Ascending aorta (tissue), 2 donors: ENCODE measurements at regions not wholly inside any gene's neighbourhood (a gene's known extent, or its start where the extent isn't known, plus 50 kb on each side); places are given as distances from the start of the nearest gene placed in this dataset.

Experiments
- DNase-seq, 2 donors: peaks; one replicate each; pipeline ENCODE4 v3.0.0-alpha.2; 2019; ENCODE audit warnings: low spot score in 2 of 2
- H3K27ac ChIP-seq, 2 donors: fragments of 200-600 bp; sonication (generic); one replicate each; pipeline ENCODE4 v1.5.1; 2016 to 2017; ENCODE audit warnings: mild to moderate bottlenecking in 1 of 2
- H3K27me3 ChIP-seq: fragments of 200-600 bp; sonication (generic); one replicate; pipeline ENCODE4 v1.5.1; 2017
- H3K36me3 ChIP-seq, 2 donors: fragments of 200-600 bp; sonication (generic); one replicate each; pipeline ENCODE4 v1.5.1; 2016
- H3K4me1 ChIP-seq, 2 donors: fragments of 200-600 bp; sonication (generic); one replicate each; pipeline ENCODE4 v1.5.1; 2016 to 2017; ENCODE audit warnings: mild to moderate bottlenecking in 1 of 2
- H3K4me3 ChIP-seq, 2 donors: fragments of 200-600 bp; sonication (generic); one replicate each; pipeline ENCODE4 v1.5.1; 2016 to 2017; ENCODE audit warnings: mild to moderate bottlenecking in 1 of 2
- H3K9me3 ChIP-seq, 2 donors: fragments of 200-600 bp; sonication (generic); one replicate each; pipeline ENCODE4 v1.5.1; 2016
- intact Hi-C: fragments of 100-400 bp; cut with DNase I; formaldehyde crosslinking; loops from one replicate; pipeline ENCODE4 v1.15.1; 2023
- TF ChIP-seq, protein P1 (sequence below), 3 experiments: fragments of 200-600 bp in 2 of 3; fragments of 450-650 bp in 1 of 3; sonication (generic) in 2 of 3; IDR thresholded peaks; one replicate each; pipeline ENCODE4 v1.5.1; 2016 to 2019; ENCODE audit warnings: antibody characterized with exemption in 3 of 3, mild to moderate bottlenecking in 1 of 3, moderate library complexity in 1 of 3

DNA sequence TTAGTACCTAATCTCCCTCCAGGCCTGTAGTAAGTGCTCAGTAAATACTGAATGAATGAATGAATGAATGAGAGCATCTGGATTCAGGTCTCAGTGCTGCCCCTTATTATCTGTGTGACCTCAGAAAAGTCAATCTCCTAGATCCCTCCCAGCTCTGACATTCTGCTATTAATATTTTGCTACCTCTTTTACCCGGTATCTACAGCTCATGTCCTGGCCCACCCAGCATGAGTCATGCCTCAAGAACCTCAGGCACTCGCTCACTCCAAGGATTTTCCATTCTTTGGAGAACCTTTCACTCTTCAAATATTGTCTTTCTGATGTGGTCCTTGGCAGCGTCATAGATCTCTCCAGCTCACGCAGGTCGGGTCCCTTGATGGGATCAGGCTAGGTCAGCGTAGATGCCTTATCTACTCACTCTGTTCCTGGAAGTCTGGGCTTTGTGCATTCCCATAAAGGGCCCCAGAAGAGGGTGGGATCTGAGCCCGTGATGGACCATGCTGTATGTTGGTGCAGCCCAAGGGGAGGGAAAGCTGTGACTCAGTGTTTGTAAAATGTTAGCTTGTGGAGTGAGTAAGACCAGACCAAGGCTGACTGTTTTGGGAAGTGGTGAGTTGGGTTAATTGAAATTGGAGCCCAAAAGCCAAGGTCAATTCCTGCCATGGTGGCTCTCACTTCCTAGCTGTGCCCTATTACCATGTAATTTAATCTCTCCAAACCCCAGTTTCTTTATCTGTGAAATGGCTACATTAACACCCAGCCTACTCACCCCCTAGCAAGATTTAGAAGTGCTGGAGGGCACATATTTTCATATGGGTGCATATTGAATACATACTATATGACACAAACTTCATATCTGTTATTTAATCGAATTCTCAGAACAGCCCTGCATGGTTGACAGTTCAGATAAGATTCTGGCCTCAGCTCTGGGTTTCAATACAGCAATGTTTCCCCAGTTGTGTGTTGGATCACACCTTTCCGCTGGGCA, 214.1 kb upstream of the USP24 start:
- Histone ChIP-seq H3K27ac (peak overlapping the region; percentile 64 to 87), H3K9me3 (no peaks in the 10 kb centered on the region), H3K36me3 (no peaks in the 10 kb centered on the region), H3K4me1 (peaks cover 6 to 25% of the 10 kb centered on the region in 2 donors), H3K27me3 (no peaks in the 10 kb centered on the region), H3K4me3 (no peak overlapping the region)
- peak; percentile 69 to 93 for DNase-seq
- intact Hi-C loops = loop anchor here (1.0 to 10.0 kb wide), 7 partner anchors 14 to 1150 kb away; partner anchors contain the start of genes PLPP3 and USP24
- TF ChIP-seq, protein P1, sequence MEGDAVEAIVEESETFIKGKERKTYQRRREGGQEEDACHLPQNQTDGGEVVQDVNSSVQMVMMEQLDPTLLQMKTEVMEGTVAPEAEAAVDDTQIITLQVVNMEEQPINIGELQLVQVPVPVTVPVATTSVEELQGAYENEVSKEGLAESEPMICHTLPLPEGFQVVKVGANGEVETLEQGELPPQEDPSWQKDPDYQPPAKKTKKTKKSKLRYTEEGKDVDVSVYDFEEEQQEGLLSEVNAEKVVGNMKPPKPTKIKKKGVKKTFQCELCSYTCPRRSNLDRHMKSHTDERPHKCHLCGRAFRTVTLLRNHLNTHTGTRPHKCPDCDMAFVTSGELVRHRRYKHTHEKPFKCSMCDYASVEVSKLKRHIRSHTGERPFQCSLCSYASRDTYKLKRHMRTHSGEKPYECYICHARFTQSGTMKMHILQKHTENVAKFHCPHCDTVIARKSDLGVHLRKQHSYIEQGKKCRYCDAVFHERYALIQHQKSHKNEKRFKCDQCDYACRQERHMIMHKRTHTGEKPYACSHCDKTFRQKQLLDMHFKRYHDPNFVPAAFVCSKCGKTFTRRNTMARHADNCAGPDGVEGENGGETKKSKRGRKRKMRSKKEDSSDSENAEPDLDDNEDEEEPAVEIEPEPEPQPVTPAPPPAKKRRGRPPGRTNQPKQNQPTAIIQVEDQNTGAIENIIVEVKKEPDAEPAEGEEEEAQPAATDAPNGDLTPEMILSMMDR (IDR thresholded peaks at IDR 0.05) = no peak

DNA sequence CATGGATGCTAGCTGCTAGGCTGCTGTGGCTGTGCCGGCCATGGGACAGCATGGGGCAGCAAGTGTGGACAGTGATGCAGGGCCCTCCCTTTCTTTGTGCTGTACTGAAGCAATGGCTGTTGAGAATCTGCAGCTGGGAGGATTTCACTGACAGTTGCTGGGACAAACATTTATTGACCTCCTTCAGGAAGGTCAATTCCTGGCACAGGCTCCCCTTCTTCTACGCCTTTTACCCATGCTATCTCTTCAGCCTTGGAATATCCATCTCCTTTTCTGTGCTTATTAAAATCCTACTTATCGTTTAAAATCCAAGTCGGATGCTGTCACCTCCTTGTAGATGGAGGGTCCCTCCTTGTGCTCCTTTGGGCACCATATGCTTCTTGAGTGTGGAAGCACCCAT, 213.1 kb upstream of the USP24 start:
- Histone ChIP-seq H3K27me3 (no peaks in the 10 kb centered on the region), H3K4me3 (no peak overlapping the region), H3K36me3 (no peaks in the 10 kb centered on the region), H3K27ac (peak overlapping the region; percentile 64 to 87), H3K4me1 (peaks cover 6 to 25% of the 10 kb centered on the region in 2 donors), H3K9me3 (no peaks in the 10 kb centered on the region)
- intact Hi-C loops = loop anchor here (2.0 to 10.0 kb wide), 6 partner anchors 159 to 1151 kb away; partner anchors contain the start of genes PLPP3 and USP24
- TF ChIP-seq, protein P1 (IDR thresholded peaks at IDR 0.05) = no peak
- DNase-seq = no peak

DNA sequence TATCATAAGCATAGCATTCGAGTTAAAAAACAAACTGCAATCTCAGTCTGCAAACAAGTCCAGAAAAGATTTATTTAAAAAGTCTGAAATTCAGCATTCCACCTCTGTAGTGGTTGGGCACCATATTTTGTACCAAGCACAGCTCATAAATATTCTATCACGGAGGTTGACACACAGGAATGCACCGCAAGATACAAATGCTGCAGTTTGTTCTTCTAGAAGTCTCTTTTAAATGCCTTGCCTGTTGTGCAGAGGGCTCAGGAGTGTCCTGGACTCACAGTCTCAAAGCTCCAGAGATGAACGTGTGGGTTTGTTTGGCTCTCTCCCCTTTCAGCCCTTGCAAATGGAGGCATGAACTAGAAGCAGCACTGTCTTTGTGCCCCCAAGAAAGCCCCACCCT, 212.4 kb upstream of the USP24 start:
- no peak for DNase-seq
- intact Hi-C loops = loop anchor here (2.0 to 10.0 kb wide), 6 partner anchors 160 to 1151 kb away; partner anchors contain the start of genes PLPP3 and USP24
- H3K27me3 ChIP-seq = no peaks in the 10 kb centered on the region
- no peaks in the 10 kb centered on the region for H3K36me3 ChIP-seq
- peak overlapping the region; percentile 64 to 87 for H3K27ac ChIP-seq
- no peaks in the 10 kb centered on the region for H3K9me3 ChIP-seq
- H3K4me3 ChIP-seq = no peak overlapping the region
- H3K4me1 ChIP-seq = peaks cover 6 to 25% of the 10 kb centered on the region in 2 donors
- TF ChIP-seq, protein P1 (IDR thresholded peaks at IDR 0.05) = no peak

DNA sequence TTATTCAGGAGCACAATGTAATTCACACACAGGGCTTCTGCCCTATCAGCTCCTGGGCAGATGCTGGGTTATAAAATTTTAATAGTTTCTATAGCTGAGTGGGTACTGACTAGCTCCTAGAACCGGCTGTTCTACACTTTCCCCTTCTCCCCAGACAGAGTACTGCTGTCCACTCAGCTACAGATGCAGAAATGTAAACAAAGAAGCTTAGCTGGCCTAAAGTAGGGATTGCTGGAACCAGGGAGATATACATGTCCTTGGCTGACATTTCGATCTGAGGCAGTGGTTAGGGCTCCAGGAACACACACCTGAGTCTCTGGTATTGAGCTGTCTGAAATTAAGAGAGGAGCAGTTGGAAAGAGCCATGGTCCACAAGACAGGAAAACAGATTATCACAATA, 211.5 kb upstream of the USP24 start:
- Histone ChIP-seq H3K27me3 (no peaks in the 10 kb centered on the region), H3K4me3 (no peak overlapping the region), H3K27ac (no peak overlapping the region), H3K4me1 (peaks cover 6 to 25% of the 10 kb centered on the region in 2 donors), H3K36me3 (no peaks in the 10 kb centered on the region), H3K9me3 (peaks cover 0 to 8% of the 10 kb centered on the region in 2 donors)
- no peak for DNase-seq
- TF ChIP-seq, protein P1 (IDR thresholded peaks at IDR 0.05) = no peak
- intact Hi-C loops = loop anchor here (5.0 to 10.0 kb wide), 5 partner anchors 161 to 646 kb away; partner anchors contain the start of gene USP24

DNA sequence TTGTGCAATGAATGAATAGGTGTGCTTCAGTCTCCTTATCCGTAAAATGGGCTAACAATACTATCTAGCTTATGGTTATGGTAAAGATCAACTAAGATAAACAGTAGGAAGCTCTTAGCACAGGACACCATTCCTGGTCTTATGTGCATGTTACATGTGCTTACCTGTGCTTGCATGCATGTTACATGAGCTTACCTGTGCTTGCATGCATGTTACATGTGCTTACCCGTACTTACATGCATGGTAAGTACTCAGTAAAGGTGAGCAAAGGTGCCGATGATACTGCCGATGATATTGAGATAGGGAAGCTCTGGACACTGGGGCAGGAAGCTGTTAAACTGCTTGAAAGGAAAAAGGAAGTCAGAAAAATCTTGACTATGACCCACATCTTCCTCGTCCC, 211.0 kb upstream of the USP24 start:
- TF ChIP-seq, protein P1 (IDR thresholded peaks at IDR 0.05) = no peak
- H3K36me3 ChIP-seq = no peaks in the 10 kb centered on the region
- peaks cover 6 to 24% of the 10 kb centered on the region in 2 donors for H3K4me1 ChIP-seq
- no peaks in the 10 kb centered on the region for H3K27me3 ChIP-seq
- H3K9me3 ChIP-seq = peaks cover 0 to 8% of the 10 kb centered on the region in 2 donors
- no peak overlapping the region for H3K4me3 ChIP-seq
- H3K27ac ChIP-seq = no peak overlapping the region
- intact Hi-C loops = loop anchor here (5.0 to 10.0 kb wide), 5 partner anchors 161 to 646 kb away; partner anchors contain the start of gene USP24
- DNase-seq = no peak
